GM12878 (cell line): ENCODE measurements at regions not wholly inside any gene's neighbourhood (a gene's known extent, or its start where the extent isn't known, plus 50 kb on each side); places are given as distances from the start of the nearest gene placed in this dataset.

ENCODE experiments used
- ATF2 ChIP-seq: IDR thresholded peaks from 2 replicates; pipeline ENCODE4 v1.6.1; 2012; ENCODE audit warnings: low read length, inconsistent platforms
- JUND ChIP-seq: IDR thresholded peaks from 2 replicates; pipeline ENCODE4 v1.6.1; 2012; ENCODE audit warnings: low read depth, mild to moderate bottlenecking, low read length, improper control_type of control experiment, moderate library complexity
- KDM1A ChIP-seq: fragments of 200-600 bp; sonication (generic); IDR thresholded peaks from 2 replicates; pipeline ENCODE4 v1.6.1; 2016; ENCODE audit warnings: borderline replicate concordance
- PAX5 ChIP-seq: IDR thresholded peaks from 2 replicates; pipeline ENCODE4 v1.6.1; 2011; ENCODE audit warnings: low read depth, low read length, borderline replicate concordance
- POLR2A ChIP-seq: IDR thresholded peaks from 2 replicates; pipeline ENCODE4 v1.6.1; 2011; ENCODE audit warnings: low read depth, mild to moderate bottlenecking, low read length
- SPI1 ChIP-seq: IDR thresholded peaks from 2 replicates; pipeline ENCODE4 v1.6.1; 2011; ENCODE audit warnings: low read depth, mild to moderate bottlenecking, low read length, moderate library complexity, borderline replicate concordance; ENCODE audit not compliant: insufficient read depth
- STAT1 ChIP-seq: fragments of 450-650 bp; conservative IDR thresholded peaks from 2 replicates; pipeline ENCODE4 v1.6.1; 2014; ENCODE audit warnings: antibody characterized with exemption, mild to moderate bottlenecking
- STAT3 ChIP-seq: IDR thresholded peaks from 2 replicates; pipeline ENCODE4 v1.6.1; 2011; ENCODE audit warnings: low read depth, low read length, improper control_type of control experiment
- SUPT20H ChIP-seq: IDR thresholded peaks from 2 replicates; pipeline ENCODE4 v1.6.1; 2011; ENCODE audit warnings: low read depth, mild to moderate bottlenecking, low read length, moderate library complexity, borderline replicate concordance; ENCODE audit not compliant: control insufficient read depth
- TF ChIP-seq, protein P1 (sequence below): fragments of 450-650 bp; formaldehyde crosslinking; IDR thresholded peaks from 2 replicates; pipeline ENCODE4 v1.5.0; 2022; ENCODE audit warnings: mild to moderate bottlenecking, missing genetic modification characterization
- TF ChIP-seq, protein P2 (sequence below): fragments of 450-650 bp; IDR thresholded peaks from 2 replicates; pipeline ENCODE4 v1.6.1; 2017; ENCODE audit warnings: mild to moderate bottlenecking, moderate library complexity

- TF ChIP-seq, protein P1, sequence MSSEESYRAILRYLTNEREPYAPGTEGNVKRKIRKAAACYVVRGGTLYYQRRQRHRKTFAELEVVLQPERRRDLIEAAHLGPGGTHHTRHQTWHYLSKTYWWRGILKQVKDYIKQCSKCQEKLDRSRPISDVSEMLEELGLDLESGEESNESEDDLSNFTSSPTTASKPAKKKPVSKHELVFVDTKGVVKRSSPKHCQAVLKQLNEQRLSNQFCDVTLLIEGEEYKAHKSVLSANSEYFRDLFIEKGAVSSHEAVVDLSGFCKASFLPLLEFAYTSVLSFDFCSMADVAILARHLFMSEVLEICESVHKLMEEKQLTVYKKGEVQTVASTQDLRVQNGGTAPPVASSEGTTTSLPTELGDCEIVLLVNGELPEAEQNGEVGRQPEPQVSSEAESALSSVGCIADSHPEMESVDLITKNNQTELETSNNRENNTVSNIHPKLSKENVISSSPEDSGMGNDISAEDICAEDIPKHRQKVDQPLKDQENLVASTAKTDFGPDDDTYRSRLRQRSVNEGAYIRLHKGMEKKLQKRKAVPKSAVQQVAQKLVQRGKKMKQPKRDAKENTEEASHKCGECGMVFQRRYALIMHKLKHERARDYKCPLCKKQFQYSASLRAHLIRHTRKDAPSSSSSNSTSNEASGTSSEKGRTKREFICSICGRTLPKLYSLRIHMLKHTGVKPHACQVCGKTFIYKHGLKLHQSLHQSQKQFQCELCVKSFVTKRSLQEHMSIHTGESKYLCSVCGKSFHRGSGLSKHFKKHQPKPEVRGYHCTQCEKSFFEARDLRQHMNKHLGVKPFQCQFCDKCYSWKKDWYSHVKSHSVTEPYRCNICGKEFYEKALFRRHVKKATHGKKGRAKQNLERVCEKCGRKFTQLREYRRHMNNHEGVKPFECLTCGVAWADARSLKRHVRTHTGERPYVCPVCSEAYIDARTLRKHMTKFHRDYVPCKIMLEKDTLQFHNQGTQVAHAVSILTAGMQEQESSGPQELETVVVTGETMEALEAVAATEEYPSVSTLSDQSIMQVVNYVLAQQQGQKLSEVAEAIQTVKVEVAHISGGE (CRISPR knock-in tag) = no peak
- TF ChIP-seq JUND = no peak
- no peak for TF ChIP-seq SUPT20H
- TF ChIP-seq SPI1 = no peak
- TF ChIP-seq PAX5 = no peak
- TF ChIP-seq, protein P2, sequence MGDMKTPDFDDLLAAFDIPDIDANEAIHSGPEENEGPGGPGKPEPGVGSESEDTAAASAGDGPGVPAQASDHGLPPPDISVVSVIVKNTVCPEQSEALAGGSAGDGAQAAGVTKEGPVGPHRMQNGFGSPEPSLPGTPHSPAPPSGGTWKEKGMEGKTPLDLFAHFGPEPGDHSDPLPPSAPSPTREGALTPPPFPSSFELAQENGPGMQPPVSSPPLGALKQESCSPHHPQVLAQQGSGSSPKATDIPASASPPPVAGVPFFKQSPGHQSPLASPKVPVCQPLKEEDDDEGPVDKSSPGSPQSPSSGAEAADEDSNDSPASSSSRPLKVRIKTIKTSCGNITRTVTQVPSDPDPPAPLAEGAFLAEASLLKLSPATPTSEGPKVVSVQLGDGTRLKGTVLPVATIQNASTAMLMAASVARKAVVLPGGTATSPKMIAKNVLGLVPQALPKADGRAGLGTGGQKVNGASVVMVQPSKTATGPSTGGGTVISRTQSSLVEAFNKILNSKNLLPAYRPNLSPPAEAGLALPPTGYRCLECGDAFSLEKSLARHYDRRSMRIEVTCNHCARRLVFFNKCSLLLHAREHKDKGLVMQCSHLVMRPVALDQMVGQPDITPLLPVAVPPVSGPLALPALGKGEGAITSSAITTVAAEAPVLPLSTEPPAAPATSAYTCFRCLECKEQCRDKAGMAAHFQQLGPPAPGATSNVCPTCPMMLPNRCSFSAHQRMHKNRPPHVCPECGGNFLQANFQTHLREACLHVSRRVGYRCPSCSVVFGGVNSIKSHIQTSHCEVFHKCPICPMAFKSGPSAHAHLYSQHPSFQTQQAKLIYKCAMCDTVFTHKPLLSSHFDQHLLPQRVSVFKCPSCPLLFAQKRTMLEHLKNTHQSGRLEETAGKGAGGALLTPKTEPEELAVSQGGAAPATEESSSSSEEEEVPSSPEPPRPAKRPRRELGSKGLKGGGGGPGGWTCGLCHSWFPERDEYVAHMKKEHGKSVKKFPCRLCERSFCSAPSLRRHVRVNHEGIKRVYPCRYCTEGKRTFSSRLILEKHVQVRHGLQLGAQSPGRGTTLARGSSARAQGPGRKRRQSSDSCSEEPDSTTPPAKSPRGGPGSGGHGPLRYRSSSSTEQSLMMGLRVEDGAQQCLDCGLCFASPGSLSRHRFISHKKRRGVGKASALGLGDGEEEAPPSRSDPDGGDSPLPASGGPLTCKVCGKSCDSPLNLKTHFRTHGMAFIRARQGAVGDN = no peak
- no peak for TF ChIP-seq KDM1A
- no peak for TF ChIP-seq POLR2A
- TF ChIP-seq STAT3 = no peak
- no peak for TF ChIP-seq ATF2
- no peak for TF ChIP-seq STAT1
These were observed 178.2 kb downstream of the TDRD15 start (continued) for GRCh38 chr2:21301871-21302455.
